ENCODE measurements at regions not wholly inside any gene's neighbourhood (a gene's known extent, or its start where the extent isn't known, plus 50 kb on each side); places are given as distances from the start of the nearest gene placed in this dataset.
"Not testable (repeated sequence)": the region's sequence is repeated elsewhere in the genome, so short reads cannot be mapped to it uniquely, and the experiment has no call there.

DNA sequence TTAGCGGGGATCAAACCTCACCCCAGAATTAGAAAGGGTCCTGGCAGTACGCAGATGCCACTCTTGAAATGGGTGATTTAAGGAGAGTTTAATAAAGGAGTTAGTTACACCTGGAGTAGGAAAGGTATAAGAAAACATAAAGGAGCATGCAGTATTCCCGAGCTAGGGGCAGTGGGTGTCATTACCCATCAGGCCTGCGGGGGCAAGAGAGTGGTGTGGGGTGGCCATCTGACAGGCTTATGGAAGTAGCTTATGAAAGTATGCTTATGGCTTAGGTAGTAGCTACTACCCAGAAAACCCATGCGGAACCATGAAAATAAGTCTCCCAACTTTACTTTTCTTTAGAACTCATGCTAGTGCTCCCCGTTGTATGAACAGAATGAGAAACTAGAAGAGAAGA lies 568.9 kb upstream of the ACVR2A start:
- no peak overlapping the region for H3K4me3 ChIP-seq (ENCODE audit: low read depth, low read length)
- no peak for DNase-seq (ENCODE audit: low read depth)
- TF ChIP-seq, protein P1, sequence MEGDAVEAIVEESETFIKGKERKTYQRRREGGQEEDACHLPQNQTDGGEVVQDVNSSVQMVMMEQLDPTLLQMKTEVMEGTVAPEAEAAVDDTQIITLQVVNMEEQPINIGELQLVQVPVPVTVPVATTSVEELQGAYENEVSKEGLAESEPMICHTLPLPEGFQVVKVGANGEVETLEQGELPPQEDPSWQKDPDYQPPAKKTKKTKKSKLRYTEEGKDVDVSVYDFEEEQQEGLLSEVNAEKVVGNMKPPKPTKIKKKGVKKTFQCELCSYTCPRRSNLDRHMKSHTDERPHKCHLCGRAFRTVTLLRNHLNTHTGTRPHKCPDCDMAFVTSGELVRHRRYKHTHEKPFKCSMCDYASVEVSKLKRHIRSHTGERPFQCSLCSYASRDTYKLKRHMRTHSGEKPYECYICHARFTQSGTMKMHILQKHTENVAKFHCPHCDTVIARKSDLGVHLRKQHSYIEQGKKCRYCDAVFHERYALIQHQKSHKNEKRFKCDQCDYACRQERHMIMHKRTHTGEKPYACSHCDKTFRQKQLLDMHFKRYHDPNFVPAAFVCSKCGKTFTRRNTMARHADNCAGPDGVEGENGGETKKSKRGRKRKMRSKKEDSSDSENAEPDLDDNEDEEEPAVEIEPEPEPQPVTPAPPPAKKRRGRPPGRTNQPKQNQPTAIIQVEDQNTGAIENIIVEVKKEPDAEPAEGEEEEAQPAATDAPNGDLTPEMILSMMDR (conservative IDR thresholded peaks at IDR 0.05; ENCODE audit: low read depth, low read length), result peak; percentile 41

DNA sequence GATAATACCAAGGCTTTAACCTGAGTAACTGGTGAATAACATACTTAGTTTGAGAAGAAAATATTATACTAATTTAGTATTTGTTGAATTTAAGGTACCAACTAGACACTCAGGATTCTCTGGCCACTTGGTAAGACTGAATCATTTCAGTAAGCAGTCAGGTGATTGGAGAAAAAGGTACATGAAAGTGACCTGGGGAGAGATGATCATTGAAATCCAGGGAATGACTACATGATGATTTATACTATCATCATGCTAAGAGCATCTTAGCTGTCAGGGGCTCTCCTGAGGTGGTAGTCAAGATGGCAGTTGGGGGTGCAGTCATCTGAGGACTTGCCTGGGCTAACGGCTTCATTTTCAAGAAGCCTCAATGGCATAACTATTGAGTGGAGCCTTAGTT lies 571.2 kb upstream of the ACVR2A start:
- TF ChIP-seq, protein P1 (conservative IDR thresholded peaks at IDR 0.05; ENCODE audit: low read depth, low read length), result no peak
- DNase-seq (ENCODE audit: low read depth), result no peak

DNA sequence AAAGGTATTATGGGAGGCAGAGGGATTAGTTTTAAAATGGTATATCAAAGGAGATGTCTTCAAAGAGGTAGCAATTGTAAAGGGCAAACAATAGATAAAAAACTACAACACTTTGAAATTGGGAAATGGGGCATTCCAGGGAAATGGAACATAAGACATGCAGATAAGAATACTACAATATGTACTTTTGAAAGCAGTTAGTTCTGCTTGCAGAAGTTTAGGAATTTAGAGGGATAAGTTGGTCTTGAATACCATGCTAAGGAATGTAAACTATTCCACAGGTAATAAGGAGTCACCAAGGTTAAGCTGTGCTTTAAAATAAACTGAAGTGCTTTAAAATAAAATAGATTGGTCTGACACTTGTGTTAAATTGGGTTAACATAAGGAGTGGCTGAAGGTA lies 571.7 kb upstream of the ACVR2A start:
- TF ChIP-seq, protein P1 (conservative IDR thresholded peaks at IDR 0.05; ENCODE audit: low read depth, low read length), result no peak
- DNase-seq (ENCODE audit: low read depth), result peak; percentile 33

More for the DNA sequence above, 571.2 kb upstream of the ACVR2A start:
- no peak overlapping the region for H3K4me3 ChIP-seq (ENCODE audit: low read depth, low read length)

DNA sequence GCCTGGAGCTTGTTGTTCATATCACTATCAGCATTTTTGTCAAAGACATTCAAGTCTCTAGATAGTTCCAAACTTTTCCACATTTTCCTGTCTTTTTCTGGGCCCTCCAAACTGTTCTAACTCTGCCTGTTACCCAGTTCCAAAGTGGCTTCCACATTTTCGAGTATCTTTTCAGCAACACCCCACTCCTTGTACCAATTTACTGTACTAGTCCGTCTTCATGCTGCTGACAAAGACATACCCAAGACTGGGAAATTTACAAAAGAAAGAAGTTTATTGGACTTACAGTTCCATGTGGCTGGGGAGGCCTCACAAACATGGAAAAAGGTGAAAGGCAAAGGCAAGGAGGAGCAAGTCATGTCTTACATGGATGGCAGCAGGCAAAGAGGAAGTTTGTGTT lies 575.2 kb upstream of the ACVR2A start:
- not testable (repeated sequence) for H3K4me3 ChIP-seq (ENCODE audit: low read depth, low read length); DNase-seq (ENCODE audit: low read depth)

More for the DNA sequence above, 571.7 kb upstream of the ACVR2A start:
- no peak overlapping the region for H3K4me3 ChIP-seq (ENCODE audit: low read depth, low read length)

DNA sequence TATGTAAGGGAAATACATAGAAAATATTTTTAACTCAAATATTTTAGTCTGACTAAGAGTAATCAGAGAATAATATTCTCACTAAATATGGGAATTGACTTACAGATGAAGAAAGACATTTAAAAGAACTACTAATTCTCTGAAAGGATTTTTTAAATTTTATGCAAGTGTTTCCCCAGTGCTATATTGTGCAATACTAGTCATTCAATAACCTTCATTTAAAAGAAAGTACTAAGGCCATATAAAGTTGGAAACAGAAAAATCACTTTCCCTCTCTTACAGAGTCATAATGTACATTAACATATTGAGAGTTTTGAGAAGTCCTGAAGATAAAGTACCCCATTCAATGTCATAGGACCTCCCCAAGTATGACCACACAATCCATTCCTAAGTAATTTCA lies 584.6 kb upstream of the ACVR2A start:
- H3K4me3 ChIP-seq (ENCODE audit: low read depth, low read length), result no peak overlapping the region
- TF ChIP-seq, protein P1 (conservative IDR thresholded peaks at IDR 0.05; ENCODE audit: low read depth, low read length), result no peak
- DNase-seq (ENCODE audit: low read depth), result no peak

DNA sequence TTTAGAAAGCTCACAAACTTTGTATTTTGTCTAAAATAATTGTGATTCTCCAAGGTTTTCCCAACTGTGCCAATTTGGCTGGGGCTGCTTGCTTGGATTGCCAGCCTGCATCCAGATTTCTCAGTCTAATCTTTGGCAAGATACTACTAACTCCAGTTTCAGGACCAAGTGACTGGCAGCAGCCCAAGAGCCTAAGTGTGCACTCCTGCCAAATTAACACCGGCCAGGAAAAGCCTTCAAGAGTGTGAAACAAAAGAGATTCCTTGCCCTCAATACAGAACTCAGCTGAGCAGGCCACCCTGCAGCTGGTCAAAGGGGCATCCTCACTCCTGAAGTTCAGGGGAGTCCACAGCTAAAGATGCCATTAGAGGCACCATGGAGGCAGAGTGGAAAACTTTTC lies 589.0 kb upstream of the ACVR2A start:
- TF ChIP-seq, protein P1 (conservative IDR thresholded peaks at IDR 0.05; ENCODE audit: low read depth, low read length), result no peak
- DNase-seq (ENCODE audit: low read depth), result no peak

DNA sequence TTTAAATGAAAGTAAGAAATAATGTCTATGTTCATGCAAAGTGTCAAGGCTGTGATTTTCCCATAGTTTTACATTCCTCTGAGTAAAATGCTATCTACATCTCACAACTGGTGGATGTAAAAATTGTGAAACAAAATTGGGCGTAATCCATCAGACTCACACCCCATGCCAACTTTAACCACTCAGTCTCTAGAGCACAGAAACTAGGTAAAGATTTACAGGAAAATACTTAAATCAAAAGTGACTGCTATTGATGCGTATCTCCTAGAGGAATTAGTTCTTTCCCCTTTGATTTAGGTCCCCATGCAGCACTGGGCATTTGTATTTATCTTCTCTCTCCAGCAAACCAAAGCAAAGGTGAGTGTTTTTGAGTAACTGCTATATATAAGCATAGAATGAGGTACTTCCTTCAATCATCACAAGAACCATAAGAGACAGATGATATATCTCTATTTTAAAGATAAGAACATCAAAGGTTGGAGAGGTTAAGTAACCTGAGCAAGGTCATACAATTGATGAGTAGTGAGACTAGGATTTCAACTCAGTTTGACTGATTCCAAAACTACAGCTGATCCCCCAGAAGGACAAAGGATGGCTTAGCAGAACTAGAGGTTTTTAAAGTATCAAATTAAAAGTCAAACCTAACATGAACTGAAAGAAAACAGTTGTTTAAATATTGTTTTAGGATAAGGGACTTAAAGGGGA lies 594.0 kb upstream of the ACVR2A start:
- no peak overlapping the region for H3K4me3 ChIP-seq (ENCODE audit: low read depth, low read length)
- DNase-seq (ENCODE audit: low read depth), result no peak
- TF ChIP-seq, protein P1 (conservative IDR thresholded peaks at IDR 0.05; ENCODE audit: low read depth, low read length), result no peak

More for the DNA sequence above, 589.0 kb upstream of the ACVR2A start:
- no peak overlapping the region for H3K4me3 ChIP-seq (ENCODE audit: low read depth, low read length)
